ENCODE measurements at regions not wholly inside any gene's neighbourhood (a gene's known extent, or its start where the extent isn't known, plus 50 kb on each side); places are given as distances from the start of the nearest gene placed in this dataset.

DNA sequence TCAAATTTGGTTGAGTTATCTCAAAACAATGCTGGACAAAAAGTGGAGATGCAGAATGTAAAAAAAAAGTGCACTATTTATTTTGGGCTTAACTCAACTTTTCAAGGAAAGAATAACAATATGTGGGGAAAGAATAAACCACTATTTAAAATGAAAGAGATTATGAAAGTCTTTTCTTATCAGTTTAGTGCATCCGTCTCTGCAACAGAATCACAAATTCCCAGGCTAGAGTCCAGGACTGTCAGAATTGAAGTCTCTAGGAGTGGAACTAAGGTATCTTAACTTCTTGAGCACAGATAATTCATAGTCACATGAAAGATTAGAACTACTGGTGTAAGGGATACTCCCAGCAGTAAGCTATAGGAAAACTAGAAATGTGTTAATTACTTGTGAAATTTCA is 1200.3 kb upstream of the LRRN3 start:
- CTCF ChIA-PET (ENCODE audit: low intra/inter-chr PET ratio, low total read pairs) = no interaction called here
- ATAC-seq (no peak), DNase-seq (ENCODE audit: low spot score) (no peak), FAIRE-seq (no peak)
- Histone ChIP-seq H3K4me3 (replicated peaks in 1 of 3; ENCODE audit: insufficient read depth in 1 of 3, low read depth in 2 of 3, low read length in 3 of 3) (no peak overlapping the region), H3K27me3 (ENCODE audit: control insufficient read depth in 1 of 2, insufficient read depth in 2 of 2, low read length in 2 of 2) (no peaks in the 10 kb centered on the region), H3K9ac (ENCODE audit: insufficient read depth, low read depth, low read length) (no peak overlapping the region), H3K4me1 (ENCODE audit: insufficient read depth, low read length) (no peaks in the 10 kb centered on the region), H2AFZ (ENCODE audit: low read length) (no peak overlapping the region), H3K79me2 (ENCODE audit: insufficient read depth, low read length) (no peaks in the 10 kb centered on the region), H3K36me3 (replicated peaks in 1 of 2; ENCODE audit: control insufficient read depth in 1 of 2, insufficient read depth in 2 of 2, low read length in 2 of 2) (no peaks in the 10 kb centered on the region), H3K4me2 (ENCODE audit: low read depth, low read length) (no peak overlapping the region), H3K9me3 (ENCODE audit: low read length) (no peaks in the 10 kb centered on the region), H3K27ac (ENCODE audit: extremely low read length, insufficient read depth, low read length) (no peak overlapping the region), H4K20me1 (ENCODE audit: insufficient read depth, low read length) (no peaks in the 10 kb centered on the region)
- POLR2A ChIA-PET = no interaction called here
- TF ChIP-seq RNF2 (conservative IDR thresholded peaks at IDR 0.05; ENCODE audit: low read depth) (no peak), RFXANK (CRISPR knock-in tag; IDR thresholded peaks at IDR 0.05) (no peak), ZNF282 (IDR thresholded peaks at IDR 0.05; ENCODE audit: partially characterized antibody) (no peak)
- in situ Hi-C loops (cut with HindIII; ENCODE audit: extremely low pct_ligation_motif_present, low pct_unique_long_range_greater_than_20kb) = no loop called here
- intact Hi-C loops (cut with micrococcal nuclease; ENCODE audit: unreplicated experiment) = no loop called here
- no TSS peak for BruUV-seq (replicated peaks)
- WGBS (ENCODE audit: low lambda C conversion rate) = 12% methylated on average over 1 of the region's 1 CpG

DNA sequence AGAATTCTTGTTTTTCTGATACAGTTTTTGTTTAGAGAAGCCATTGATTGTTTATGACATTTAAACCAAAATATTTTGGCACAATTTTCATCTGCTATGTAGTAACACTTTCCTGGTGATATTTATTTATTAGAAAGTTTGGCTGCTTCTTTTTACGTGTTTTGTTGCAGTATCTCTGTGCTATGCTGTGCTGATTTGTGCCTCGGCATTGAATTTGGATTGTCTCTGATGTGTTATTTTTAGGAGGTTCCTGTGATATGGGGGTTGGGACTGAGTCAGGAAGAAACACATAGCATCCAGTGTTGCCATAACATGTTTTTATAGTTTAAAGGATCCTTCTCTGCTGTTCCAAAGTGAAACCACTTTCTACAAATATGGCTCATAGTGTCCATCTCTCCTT is 1197.7 kb upstream of the LRRN3 start:
- no peak overlapping the region for H3K4me2 ChIP-seq (ENCODE audit: low read depth, low read length)
- DNase-seq (ENCODE audit: low spot score) = no peak
- H3K9ac ChIP-seq (ENCODE audit: insufficient read depth, low read depth, low read length) = no peak overlapping the region
- POLR2A ChIA-PET = no interaction called here
- whole genome bisulfite sequencing (ENCODE audit: low lambda C conversion rate) = 0% methylated on average over 2 of the region's 2 CpGs
- ATAC-seq = no peak
- BruUV-seq (replicated peaks) = no TSS peak
- no peak overlapping the region for H2AFZ ChIP-seq (ENCODE audit: low read length)
- H3K4me3 ChIP-seq (replicated peaks in 1 of 3; ENCODE audit: insufficient read depth in 1 of 3, low read depth in 2 of 3, low read length in 3 of 3) = no peak overlapping the region
- TF ChIP-seq NRL (CRISPR knock-in tag; IDR thresholded peaks at IDR 0.05; ENCODE audit: borderline replicate concordance) (no peak), ZNF382 (CRISPR knock-in tag; IDR thresholded peaks at IDR 0.05; ENCODE audit: borderline replicate concordance) (no peak), ZNF563 (CRISPR knock-in tag; IDR thresholded peaks at IDR 0.05) (no peak), FLYWCH1 (CRISPR knock-in tag; IDR thresholded peaks at IDR 0.05) (no peak), PHF20 (CRISPR knock-in tag; IDR thresholded peaks at IDR 0.05) (no peak), GPN1 (CRISPR knock-in tag; IDR thresholded peaks at IDR 0.05; ENCODE audit: borderline replicate concordance) (no peak), HDAC2 (CRISPR knock-in tag; IDR thresholded peaks at IDR 0.05) (no peak), ZSCAN9 (CRISPR knock-in tag; IDR thresholded peaks at IDR 0.05; ENCODE audit: borderline replicate concordance) (no peak), ZSCAN25 (CRISPR knock-in tag; IDR thresholded peaks at IDR 0.05) (no peak), MAFK (conservative IDR thresholded peaks at IDR 0.05 in 1 of 2, IDR thresholded peaks at IDR 0.05 in 1 of 2; ENCODE audit: low read length in 2 of 2) (no peak)
- TF ChIP-seq, protein P1, sequence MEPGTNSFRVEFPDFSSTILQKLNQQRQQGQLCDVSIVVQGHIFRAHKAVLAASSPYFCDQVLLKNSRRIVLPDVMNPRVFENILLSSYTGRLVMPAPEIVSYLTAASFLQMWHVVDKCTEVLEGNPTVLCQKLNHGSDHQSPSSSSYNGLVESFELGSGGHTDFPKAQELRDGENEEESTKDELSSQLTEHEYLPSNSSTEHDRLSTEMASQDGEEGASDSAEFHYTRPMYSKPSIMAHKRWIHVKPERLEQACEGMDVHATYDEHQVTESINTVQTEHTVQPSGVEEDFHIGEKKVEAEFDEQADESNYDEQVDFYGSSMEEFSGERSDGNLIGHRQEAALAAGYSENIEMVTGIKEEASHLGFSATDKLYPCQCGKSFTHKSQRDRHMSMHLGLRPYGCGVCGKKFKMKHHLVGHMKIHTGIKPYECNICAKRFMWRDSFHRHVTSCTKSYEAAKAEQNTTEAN (CRISPR knock-in tag; conservative IDR thresholded peaks at IDR 0.05) = no peak
- TF ChIP-seq, protein P2, sequence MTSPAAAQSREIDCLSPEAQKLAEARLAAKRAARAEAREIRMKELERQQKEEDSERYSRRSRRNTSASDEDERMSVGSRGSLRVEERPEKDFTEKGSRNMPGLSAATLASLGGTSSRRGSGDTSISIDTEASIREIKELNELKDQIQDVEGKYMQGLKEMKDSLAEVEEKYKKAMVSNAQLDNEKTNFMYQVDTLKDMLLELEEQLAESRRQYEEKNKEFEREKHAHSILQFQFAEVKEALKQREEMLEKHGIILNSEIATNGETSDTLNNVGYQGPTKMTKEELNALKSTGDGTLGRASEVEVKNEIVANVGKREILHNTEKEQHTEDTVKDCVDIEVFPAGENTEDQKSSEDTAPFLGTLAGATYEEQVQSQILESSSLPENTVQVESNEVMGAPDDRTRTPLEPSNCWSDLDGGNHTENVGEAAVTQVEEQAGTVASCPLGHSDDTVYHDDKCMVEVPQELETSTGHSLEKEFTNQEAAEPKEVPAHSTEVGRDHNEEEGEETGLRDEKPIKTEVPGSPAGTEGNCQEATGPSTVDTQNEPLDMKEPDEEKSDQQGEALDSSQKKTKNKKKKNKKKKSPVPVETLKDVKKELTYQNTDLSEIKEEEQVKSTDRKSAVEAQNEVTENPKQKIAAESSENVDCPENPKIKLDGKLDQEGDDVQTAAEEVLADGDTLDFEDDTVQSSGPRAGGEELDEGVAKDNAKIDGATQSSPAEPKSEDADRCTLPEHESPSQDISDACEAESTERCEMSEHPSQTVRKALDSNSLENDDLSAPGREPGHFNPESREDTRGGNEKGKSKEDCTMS (CRISPR knock-in tag; conservative IDR thresholded peaks at IDR 0.05) = no peak
- H3K9me3 ChIP-seq (ENCODE audit: low read length) = no peaks in the 10 kb centered on the region
- H3K27ac ChIP-seq (ENCODE audit: extremely low read length, insufficient read depth, low read length) = no peak overlapping the region
- intact Hi-C loops (cut with micrococcal nuclease; ENCODE audit: unreplicated experiment) (no loop called here), in situ Hi-C loops (cut with HindIII; ENCODE audit: extremely low pct_ligation_motif_present, low pct_unique_long_range_greater_than_20kb) (no loop called here)
- no peaks in the 10 kb centered on the region for H4K20me1 ChIP-seq (ENCODE audit: insufficient read depth, low read length)
- no peaks in the 10 kb centered on the region for H3K79me2 ChIP-seq (ENCODE audit: insufficient read depth, low read length)
- no peaks in the 10 kb centered on the region for H3K4me1 ChIP-seq (ENCODE audit: insufficient read depth, low read length)
- CTCF ChIA-PET (ENCODE audit: low intra/inter-chr PET ratio, low total read pairs) = no interaction called here
- H3K27me3 ChIP-seq (ENCODE audit: control insufficient read depth in 1 of 2, insufficient read depth in 2 of 2, low read length in 2 of 2) = no peaks in the 10 kb centered on the region
- no peaks in the 10 kb centered on the region for H3K36me3 ChIP-seq (replicated peaks in 1 of 2; ENCODE audit: control insufficient read depth in 1 of 2, insufficient read depth in 2 of 2, low read length in 2 of 2)
- no peak for FAIRE-seq
